GM18873 (cell line): ENCODE measurements at regions not wholly inside any gene's neighbourhood (a gene's known extent, or its start where the extent isn't known, plus 50 kb on each side); places are given as distances from the start of the nearest gene placed in this dataset.
"Not testable (repeated sequence)": the region's sequence is repeated elsewhere in the genome, so short reads cannot be mapped to it uniquely, and the experiment has no call there.

Source experiments
- ATAC-seq: cut with Tn5 transposase; IDR thresholded peaks from one replicate; pipeline ENCODE4 v1.9.1; 2021; ENCODE audit warnings: mild to moderate bottlenecking, moderate library complexity, moderate number of reproducible peaks; ENCODE audit not compliant: unreplicated experiment, low FRiP score

GRCh38 chr9:85878872-85879597, 61.9 kb upstream of the NAA35 start:
- not testable (repeated sequence) for ATAC-seq

GRCh38 chr9:85880507-85880906, 60.4 kb upstream of the NAA35 start:
- not testable (repeated sequence) for ATAC-seq

- ATAC-seq, result no peak
Measured at GRCh38 chr9:85884256-85884655, 56.7 kb upstream of the NAA35 start.

- no peak for ATAC-seq
Measured at GRCh38 chr9:85890962-85891361, 50.0 kb upstream of the NAA35 start.
